BE2C (cell line): ENCODE measurements at regions not wholly inside any gene's neighbourhood (a gene's known extent, or its start where the extent isn't known, plus 50 kb on each side); places are given as distances from the start of the nearest gene placed in this dataset.
"Not testable (repeated sequence)": the region's sequence is repeated elsewhere in the genome, so short reads cannot be mapped to it uniquely, and the experiment has no call there.

Source experiments
- DNase-seq: peaks from one replicate; pipeline ENCODE4 v3.0.0-alpha.2; 2020
- H3K27me3 ChIP-seq: fragments of 250-450 bp; sonication (Bioruptor Pico); 2 replicates; pipeline ENCODE4 v1.5.1; 2020; ENCODE audit warnings: mild to moderate bottlenecking
- H3K36me3 ChIP-seq: fragments of 250-450 bp; sonication (Bioruptor Pico); 2 replicates; pipeline ENCODE4 v1.5.1; 2020; ENCODE audit warnings: mild to moderate bottlenecking
- H3K4me1 ChIP-seq: fragments of 250-450 bp; sonication (Bioruptor Pico); 2 replicates; pipeline ENCODE4 v1.5.1; 2020
- H3K4me3 ChIP-seq: 2 replicates; pipeline ENCODE4 v1.5.1; 2011; ENCODE audit warnings: low read depth, low read length
- H3K9me3 ChIP-seq: fragments of 250-450 bp; sonication (Bioruptor Pico); 2 replicates; pipeline ENCODE4 v1.5.1; 2020
- TF ChIP-seq, protein P1 (sequence below): IDR thresholded peaks from 2 replicates; pipeline ENCODE4 v1.5.1; 2012; ENCODE audit warnings: mild to moderate bottlenecking, low read depth, low read length

DNA sequence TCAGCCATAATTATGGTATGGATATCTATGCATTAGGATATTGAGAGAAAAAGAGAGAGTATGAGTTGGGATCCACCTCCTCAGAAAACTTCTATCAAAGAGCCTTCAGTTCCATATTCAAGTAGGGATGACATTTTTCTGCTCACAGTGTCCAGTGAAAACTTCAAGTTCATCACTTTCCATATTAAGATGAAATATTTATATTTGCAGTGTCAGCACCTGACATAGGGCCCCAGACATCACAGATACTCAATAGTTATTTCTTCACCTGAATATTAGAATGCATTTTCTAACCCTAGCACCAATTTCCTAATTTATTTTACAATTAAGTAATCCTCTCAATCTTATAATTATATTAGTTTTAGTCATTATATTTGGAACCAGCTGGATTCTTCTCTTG, 318.0 kb upstream of the MGAT4C start:
- TF ChIP-seq, protein P1, sequence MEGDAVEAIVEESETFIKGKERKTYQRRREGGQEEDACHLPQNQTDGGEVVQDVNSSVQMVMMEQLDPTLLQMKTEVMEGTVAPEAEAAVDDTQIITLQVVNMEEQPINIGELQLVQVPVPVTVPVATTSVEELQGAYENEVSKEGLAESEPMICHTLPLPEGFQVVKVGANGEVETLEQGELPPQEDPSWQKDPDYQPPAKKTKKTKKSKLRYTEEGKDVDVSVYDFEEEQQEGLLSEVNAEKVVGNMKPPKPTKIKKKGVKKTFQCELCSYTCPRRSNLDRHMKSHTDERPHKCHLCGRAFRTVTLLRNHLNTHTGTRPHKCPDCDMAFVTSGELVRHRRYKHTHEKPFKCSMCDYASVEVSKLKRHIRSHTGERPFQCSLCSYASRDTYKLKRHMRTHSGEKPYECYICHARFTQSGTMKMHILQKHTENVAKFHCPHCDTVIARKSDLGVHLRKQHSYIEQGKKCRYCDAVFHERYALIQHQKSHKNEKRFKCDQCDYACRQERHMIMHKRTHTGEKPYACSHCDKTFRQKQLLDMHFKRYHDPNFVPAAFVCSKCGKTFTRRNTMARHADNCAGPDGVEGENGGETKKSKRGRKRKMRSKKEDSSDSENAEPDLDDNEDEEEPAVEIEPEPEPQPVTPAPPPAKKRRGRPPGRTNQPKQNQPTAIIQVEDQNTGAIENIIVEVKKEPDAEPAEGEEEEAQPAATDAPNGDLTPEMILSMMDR = no peak
- Histone ChIP-seq H3K4me1 (peaks cover 5% of the 10 kb centered on the region), H3K27me3 (no peaks in the 10 kb centered on the region), H3K9me3 (no peaks in the 10 kb centered on the region), H3K4me3 (no peak overlapping the region), H3K36me3 (no peaks in the 10 kb centered on the region)
- DNase-seq = no peak

DNA sequence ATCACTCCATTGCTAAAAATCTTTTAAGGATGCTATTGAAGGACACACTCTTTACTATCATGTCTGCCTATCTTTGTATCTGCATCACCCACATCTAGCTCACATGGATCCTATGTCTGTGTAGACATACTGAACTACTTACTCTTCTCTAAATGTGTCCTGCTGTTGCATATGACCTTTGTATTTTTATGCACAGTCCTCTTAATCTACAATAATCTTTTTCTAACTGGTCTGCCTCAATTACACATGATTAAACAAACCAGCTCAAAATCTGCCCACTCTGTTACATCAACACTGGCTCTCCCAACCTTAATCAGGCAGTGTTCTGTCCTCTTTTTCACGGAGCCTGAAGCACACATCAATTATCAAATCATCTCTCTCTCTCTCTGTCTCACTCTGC, 316.3 kb upstream of the MGAT4C start:
- TF ChIP-seq, protein P1 = no peak
- peaks cover 5% of the 10 kb centered on the region for H3K4me1 ChIP-seq
- no peak for DNase-seq
- no peaks in the 10 kb centered on the region for H3K27me3 ChIP-seq
- no peaks in the 10 kb centered on the region for H3K9me3 ChIP-seq
- no peaks in the 10 kb centered on the region for H3K36me3 ChIP-seq
- H3K4me3 ChIP-seq = no peak overlapping the region

DNA sequence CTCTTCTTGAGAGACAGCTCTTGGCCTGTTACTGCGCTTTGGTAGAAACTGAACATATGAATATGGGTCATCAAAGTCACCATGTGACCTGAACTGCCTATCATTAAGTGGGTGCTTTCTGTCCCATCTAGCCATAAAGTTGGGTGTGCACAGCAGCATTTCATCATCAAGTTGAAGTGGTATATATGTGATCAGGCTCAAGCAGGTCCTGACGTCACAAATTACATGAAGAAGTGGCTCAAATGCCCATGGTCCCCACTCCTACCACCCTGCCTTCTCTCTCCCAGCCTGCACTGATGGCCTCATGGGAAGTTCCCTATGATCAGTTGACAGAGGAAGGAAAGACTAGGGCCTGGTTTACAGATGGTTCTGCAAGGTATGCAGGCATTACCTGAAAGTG, 308.8 kb upstream of the MGAT4C start:
- Histone ChIP-seq H3K36me3 (no peaks in the 10 kb centered on the region), H3K27me3 (no peaks in the 10 kb centered on the region), H3K4me1 (no peaks in the 10 kb centered on the region), H3K9me3 (no peaks in the 10 kb centered on the region), H3K4me3 (no peak overlapping the region)
- DNase-seq = no peak
- TF ChIP-seq, protein P1 = no peak

DNA sequence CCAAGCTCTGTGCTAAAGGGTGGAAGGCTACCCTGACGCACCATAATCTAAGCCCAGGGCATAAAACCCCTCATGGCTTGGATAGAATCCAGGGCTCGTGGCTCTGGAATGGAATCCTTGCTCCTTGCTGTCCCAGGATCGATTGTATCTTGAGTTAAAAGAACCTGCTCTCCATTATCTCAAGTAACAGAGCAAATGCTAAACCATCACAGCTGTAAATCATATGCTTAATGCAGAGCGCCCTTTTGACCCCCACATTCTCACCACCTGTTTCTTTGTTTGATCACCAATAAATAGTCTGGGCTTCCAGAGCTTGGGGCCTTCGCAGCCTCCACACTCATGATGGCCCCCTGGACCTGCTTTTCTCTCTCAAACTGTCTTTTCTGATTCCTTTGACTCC, 299.3 kb upstream of the MGAT4C start:
- not testable (repeated sequence) for H3K27me3 ChIP-seq, H3K36me3 ChIP-seq, H3K4me3 ChIP-seq, H3K9me3 ChIP-seq, H3K4me1 ChIP-seq
- peak; percentile 66 for DNase-seq

DNA sequence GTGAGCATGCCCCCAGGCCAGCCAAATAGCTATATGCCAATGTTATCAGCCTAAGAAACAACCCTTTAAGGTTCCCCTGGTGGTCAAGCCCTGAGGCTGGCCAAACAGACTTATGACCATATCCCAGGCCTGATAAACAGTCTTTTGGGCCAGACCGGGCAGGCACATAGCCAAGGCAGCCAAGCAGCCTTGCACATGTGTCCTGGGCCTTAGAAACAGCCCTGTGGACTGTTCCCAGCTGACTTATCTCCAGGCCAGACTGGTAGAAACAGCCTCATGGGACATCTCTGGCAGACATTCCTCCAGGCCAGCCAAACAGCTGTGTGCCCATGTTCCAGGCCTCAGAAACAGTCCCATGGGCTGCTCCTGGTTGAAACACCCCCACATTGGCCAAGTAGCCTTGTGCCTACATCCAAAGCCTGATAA, 295.0 kb upstream of the MGAT4C start:
- H3K9me3 ChIP-seq = no peaks in the 10 kb centered on the region
- peak; percentile 88 for DNase-seq
- no peaks in the 10 kb centered on the region for H3K27me3 ChIP-seq
- TF ChIP-seq, protein P1 = peak; percentile 21; the same call in 1 of the 2 replicates
- no peaks in the 10 kb centered on the region for H3K36me3 ChIP-seq
- no peak overlapping the region for H3K4me3 ChIP-seq
- peaks cover 5% of the 10 kb centered on the region for H3K4me1 ChIP-seq

DNA sequence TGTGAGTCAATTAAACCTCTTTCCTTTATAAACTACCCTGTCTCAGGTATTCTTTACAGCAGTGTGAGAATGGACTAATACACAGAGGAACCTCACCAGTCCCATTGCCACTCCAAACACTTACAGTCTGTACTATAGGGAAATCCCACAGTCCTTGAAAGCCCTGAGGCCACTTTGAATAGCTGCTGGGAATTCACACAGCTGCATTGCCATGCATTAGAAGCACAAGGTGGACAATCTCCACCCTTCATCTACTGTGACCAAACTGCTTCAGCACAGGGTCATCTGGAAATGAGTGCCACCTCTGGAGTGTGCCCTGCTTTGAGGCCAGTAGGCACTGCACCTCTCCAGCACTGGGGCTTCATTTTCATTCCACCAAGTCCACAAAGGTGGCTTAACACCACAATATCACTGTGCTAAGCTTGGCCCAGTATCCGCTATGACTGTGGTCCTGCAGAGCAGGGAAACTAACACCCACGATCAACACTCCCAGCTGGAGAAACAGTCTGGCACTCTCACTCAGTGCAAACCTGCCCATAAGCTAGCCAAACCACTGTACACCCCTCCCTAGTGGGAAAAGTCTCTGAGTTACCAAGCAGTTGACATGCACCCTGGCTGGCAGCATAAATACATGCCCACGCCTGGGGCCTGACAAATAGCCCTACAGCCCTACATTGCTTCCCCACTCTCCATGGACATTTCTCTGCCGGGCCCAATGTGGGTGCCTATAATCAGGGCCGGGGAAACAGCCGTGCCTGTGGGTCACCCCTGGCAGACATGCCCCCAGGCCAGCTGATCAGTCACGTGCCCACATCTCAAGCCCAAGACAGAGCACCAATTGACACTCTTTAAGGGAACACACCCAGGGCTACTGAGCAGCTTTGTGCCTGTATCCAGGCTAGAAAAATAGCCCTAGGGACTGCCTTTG, 294.3 kb upstream of the MGAT4C start:
- no peaks in the 10 kb centered on the region for H3K36me3 ChIP-seq
- H3K9me3 ChIP-seq = no peaks in the 10 kb centered on the region
- no peaks in the 10 kb centered on the region for H3K27me3 ChIP-seq
- no peak for DNase-seq
- no peak overlapping the region for H3K4me3 ChIP-seq
- peaks cover 5% of the 10 kb centered on the region for H3K4me1 ChIP-seq
- TF ChIP-seq, protein P1 = no peak
